G401 (cell line): ENCODE measurements at regions not wholly inside any gene's neighbourhood (a gene's known extent, or its start where the extent isn't known, plus 50 kb on each side); places are given as distances from the start of the nearest gene placed in this dataset.
"Not testable (repeated sequence)": the region's sequence is repeated elsewhere in the genome, so short reads cannot be mapped to it uniquely, and the experiment has no call there.

Source experiments
- DNase-seq: peaks from one replicate; pipeline ENCODE4 v3.0.0-alpha.2; 2015; ENCODE audit warnings: low spot score
- in situ Hi-C: cut with HindIII; loops from 2 replicates; pipeline ENCODE4 v1.10.0; 2016; ENCODE audit warnings: low sequenced_read_pairs, mixed read lengths

DNA sequence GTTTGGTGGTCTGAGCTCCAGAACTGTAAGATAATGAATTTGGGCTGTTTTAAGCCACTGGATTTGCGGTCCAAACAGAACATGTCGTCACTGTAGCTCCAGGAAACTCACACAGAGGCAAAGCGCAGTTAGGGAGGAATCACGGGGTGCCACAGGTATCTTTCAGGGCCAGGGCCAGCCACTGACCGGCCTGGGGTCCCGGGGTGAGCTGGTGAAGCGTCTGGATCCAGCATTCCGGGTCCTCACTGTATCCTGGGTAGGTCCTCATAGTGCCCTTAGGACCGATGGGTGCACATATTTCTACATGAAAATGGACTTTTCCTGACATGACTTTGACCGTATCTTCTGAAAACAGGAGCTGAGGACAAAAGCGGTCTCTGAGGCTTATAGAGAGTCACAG is 196.0 kb upstream of the HDAC4 start:
- in situ Hi-C loops = no loop called here
- no peak for DNase-seq

DNA sequence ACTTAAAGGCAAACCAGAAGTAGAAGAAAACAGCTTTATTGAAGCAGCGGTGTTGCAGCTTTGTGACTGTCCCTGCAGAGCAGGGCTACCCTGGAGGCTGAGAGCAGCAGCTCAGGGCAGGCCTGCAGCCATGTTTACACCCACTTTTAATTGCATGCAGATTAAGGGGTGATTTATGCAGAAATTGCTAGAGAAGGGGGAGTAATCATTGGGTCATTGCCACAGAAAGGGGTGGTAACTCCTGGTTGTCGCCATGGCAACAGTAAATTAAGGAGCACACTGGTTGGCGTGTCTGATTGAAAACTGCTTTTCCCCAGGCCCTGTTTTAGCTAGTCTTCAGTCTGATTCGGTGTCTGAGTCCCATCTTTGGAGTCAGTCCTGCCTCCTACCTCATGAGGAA is 195.4 kb upstream of the HDAC4 start:
- in situ Hi-C loops = no loop called here
- no peak for DNase-seq

GRCh38 chr2:239595726-239596125 is 194.9 kb upstream of the HDAC4 start:
- in situ Hi-C loops = no loop called here
- no peak for DNase-seq

DNA sequence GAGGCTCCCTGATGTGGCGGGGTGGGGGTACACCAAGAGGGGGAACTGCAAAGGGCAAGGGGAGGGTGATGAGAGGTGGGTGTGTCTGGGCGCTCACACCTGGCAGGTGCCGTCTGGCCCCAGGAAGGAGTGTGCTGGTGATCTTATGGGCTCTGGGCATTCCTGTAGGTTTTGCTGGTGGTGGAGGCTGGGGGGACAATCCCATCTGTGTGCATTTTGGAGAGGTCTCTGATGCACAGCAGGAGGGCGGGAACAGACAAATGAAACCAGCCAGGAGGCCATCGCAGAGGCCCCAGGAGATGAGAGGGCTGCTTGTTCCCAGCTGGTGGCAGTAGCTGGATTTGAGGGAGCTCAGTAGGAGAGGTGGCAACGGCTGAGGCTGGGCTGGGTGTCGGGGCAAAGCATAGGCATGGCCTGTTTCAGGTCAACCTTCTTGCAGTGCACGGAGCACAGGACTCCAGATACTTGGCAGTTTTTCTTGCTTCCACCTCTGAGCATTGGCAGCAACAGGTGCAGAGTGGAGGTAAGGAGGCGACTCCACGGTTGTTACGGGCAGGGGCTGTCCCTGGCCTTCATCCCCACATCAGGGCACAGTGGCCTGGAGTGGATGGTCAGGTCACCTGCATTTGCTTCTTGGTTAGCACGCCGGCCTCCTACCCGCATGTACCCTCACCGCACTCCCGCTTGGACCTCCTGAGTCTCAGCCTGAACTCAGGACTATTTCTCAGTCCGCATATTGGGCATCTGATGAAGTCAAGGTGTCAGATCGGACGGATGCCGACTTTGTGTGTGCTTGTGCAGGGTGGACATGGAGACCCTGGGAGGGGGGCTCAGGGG is 194.2 kb upstream of the HDAC4 start:
- DNase-seq = no peak
- in situ Hi-C loops = no loop called here

DNA sequence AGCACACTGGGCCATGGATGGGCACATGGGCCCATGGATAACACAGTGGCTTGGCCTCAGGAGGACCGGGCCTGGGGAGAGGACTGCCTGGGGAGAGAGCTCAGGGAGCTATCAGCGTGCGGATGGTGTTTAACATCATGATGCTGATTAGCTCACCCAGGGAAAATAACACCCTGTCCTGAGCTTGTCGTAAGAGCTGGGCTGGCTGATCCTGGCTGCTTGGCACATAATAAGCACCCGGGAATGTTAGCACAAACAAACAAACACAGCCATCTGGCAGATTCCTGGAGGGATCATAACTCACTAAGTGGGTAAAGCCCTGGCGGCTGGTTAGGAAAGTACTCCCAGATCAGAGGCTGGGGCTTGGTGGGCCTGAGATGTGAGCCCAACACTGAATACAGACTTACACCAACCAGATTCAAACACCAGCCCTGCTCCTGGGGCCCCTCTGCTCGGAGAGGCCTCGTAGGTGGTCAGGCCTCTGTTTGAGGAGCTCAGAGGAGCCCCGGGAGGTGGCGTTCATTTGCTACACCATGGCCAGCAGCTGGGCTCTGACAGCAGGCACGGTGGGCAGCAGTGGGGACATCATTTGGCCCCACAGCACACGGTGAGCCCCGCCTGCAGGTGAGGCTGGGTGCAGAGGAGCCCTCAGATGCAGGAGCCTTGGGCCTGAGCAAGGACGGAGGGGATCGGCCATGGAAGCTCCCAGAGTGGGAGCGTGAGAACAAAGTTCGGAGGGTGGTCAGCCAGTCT is 193.4 kb upstream of the HDAC4 start:
- DNase-seq = no peak
- in situ Hi-C loops = no loop called here

GRCh38 chr2:239593455-239593854 is 192.6 kb upstream of the HDAC4 start:
- no peak for DNase-seq
- in situ Hi-C loops = no loop called here

GRCh38 chr2:239592629-239593290 is 191.9 kb upstream of the HDAC4 start:
- DNase-seq, in situ Hi-C loops: not testable (repeated sequence)

GRCh38 chr2:239590995-239591915 is 190.4 kb upstream of the HDAC4 start:
- in situ Hi-C loops = no loop called here

DNA sequence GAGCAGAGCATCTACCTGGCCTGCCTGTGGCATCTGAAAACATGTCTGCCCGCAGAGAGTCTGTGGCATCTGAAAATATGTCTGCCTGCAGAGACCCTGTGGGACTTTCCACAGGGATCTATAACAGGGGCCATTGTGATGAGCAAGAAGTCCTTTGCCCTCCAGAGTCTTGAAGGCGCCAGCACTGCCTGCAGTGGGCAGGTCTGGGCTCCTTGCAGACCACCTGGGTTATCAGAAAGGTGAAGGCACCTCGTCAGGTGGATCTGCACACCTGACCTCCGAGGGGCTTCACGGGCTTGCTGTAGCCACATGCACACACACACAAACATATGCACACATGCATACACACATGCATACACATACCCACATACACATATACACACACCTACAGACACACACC is 189.5 kb upstream of the HDAC4 start:
- in situ Hi-C loops = no loop called here
- no peak for DNase-seq

More at GRCh38 chr2:239590995-239591915, 190.4 kb upstream of the HDAC4 start:
- DNase-seq = no peak

DNA sequence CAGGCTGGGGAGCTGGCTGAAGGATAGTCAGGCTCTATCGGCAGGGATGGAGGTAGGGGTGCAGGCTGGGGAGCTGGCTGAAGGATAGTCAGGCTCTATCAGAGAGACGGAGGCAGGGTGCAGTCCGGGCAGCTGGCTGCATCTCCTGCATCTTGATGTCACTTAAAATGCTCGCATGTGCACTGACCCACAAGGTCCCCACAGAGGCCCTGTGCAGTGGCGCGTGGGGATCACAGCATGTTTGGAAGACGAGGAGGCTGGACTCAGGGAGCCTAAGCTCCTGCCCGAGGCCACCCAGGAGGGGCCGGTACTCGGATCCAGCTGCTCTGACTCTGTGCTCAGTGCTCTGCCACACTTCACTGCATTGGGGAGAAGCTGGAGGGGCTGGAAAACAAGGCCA is 189.0 kb upstream of the HDAC4 start:
- no peak for DNase-seq
- in situ Hi-C loops = no loop called here

DNA sequence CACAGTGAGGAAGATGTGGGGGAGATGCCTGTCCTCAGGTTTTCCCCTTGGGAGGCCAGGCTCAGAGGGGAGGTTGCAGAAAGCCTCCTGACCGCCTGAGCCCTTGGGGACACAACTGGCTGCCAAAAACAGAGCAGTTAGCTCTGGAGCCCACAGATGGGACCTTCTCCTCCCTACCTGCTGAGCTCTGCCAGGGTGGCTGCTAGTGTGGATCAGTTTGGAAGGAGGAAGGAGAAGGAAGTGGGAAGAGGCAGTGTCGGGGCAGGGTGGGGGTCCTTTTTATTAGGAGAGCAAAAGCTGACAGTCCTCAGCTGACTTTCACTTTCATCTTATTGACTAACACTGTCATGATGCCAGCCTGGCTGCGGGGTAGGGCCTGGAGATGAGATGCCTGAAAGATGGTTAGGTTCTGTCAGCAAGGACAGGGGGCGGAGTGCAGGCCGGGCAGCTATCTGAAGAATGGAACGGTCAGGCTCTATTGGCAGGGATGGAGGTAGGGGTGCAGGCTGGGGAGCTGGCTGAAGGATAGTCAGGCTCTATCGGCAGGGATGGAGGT is 188.5 kb upstream of the HDAC4 start:
- no peak for DNase-seq
- in situ Hi-C loops = no loop called here

- in situ Hi-C loops = no loop called here
- no peak for DNase-seq
Measured at GRCh38 chr2:239588451-239589269, 187.8 kb upstream of the HDAC4 start.

DNA sequence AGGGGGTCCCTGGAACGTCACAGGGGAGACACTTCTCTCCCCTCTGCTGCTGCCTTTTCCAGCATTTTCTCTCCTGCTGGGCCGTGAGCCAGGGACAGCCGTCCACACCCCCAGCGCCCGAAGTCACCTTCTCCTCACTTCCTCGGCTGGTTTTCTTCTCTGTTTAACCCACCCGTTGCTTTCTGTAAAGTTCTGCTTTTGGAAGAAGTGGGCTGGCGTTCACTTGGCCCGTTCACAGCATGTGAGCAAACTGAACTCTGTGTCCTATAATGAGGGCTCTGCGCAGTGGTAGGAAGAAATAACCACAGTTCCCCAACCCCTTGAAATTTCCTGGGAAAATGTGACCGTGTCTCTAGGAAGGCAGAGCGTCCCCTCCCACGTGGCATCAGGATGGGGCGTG is 187.0 kb upstream of the HDAC4 start:
- in situ Hi-C loops = no loop called here
- no peak for DNase-seq

- in situ Hi-C loops = no loop called here
Measured at GRCh38 chr2:239587311-239587731, 186.5 kb upstream of the HDAC4 start.

DNA sequence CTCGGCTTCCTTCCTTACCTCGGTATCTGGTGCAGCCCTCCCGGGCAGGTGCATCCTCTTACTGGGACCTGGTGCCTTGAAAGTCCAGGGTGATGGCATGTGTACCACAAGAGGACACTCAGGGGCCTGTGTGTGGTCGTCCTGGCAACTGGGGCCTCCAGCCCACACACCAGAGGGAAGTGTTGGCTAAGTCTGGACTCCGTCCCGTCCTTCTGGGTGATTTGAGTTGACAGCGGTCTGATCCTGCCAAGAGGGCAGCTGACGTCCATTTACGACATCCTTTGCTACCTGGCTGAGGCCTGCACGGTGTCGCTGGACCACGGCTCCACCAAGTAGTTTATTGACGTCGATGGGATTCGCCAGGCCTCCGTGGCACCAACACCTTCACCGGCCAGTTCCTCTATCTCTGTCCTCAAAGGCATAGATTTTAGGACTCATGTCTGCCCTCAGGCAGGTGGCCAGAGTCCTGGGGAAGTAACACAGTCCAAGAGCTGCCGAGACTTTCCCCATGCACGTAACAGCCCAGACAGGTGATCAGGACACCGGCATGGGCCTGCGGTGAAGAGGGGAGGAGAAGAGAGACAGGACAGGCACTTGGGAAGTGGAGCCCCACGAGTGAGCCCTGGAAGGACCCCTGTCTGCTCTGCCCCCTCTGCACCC is 186.0 kb upstream of the HDAC4 start:
- in situ Hi-C loops = no loop called here
- DNase-seq = peak; percentile 46

More at GRCh38 chr2:239587311-239587731, 186.5 kb upstream of the HDAC4 start:
- no peak for DNase-seq

- in situ Hi-C loops = no loop called here
- DNase-seq = no peak
Measured at GRCh38 chr2:239585422-239585821, 184.6 kb upstream of the HDAC4 start.

DNA sequence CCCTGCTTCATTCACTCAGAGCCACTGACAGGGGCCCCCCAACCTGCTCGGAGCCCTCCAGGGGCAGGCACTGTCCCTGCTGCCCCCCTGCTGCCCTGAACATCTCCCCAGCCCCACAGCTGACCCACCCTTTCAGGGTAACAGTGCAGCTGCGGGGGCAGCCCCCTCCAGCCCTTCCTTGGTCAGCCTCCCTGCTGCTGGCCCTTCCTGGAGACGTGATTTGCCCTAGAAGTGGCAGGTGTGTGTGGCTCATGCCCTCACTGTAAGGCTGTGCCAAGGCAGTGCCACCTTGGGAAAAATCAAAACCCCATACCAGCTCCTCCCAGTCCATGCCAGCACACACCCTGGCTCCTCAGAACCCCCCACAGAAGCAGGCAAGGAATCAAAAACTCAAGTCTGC is 184.2 kb upstream of the HDAC4 start:
- DNase-seq = no peak
- in situ Hi-C loops = no loop called here
